GM20431 (cell line): ENCODE measurements at regions not wholly inside any gene's neighbourhood (a gene's known extent, or its start where the extent isn't known, plus 50 kb on each side); places are given as distances from the start of the nearest gene placed in this dataset.

ENCODE experiments used
- in situ Hi-C: fragments of 300-500 bp; cut with MseI, MboI; formaldehyde crosslinking; loops from one replicate; pipeline ENCODE4 v1.15.0; 2020; ENCODE audit warnings: low sequenced_read_pairs; ENCODE audit not compliant: unreplicated experiment

GRCh38 chr5:67372887-67373286 is 176.3 kb upstream of the CD180 start:
- in situ Hi-C loops: no loop called here

GRCh38 chr5:67371924-67372323 is 175.3 kb upstream of the CD180 start:
- in situ Hi-C loops: no loop called here

DNA sequence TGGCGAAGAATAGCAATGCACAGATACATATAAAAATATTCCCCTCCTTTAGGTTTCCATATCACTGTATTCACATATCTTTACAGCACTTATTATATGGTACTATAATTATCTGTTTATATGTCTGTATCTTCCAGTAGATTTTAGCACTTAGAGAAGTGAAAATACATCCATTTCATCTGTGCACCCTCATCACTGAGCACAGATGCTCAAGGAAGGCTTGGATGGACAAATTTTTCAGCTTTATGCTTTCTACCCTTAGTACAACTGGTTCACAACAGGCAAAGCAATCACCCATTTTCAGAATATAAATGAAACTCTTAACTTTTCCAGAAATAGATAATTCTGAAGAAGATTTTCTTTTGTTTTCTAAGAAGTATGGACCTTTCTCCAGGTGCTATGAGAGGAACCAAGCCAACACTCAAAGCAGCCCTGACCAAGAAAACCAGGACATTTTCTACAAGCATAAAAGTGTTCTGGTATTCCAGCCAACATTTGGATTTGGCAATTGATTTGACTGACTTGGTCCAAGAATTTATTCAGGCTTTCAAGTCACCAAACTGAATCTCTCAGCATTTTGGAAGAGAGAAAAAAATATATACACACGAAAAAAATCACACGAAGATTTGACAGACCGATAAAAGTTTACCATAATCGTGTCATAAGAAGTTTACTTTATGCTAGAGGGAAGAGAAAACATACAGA is 170.2 kb upstream of the CD180 start:
- in situ Hi-C loops: no loop called here

DNA sequence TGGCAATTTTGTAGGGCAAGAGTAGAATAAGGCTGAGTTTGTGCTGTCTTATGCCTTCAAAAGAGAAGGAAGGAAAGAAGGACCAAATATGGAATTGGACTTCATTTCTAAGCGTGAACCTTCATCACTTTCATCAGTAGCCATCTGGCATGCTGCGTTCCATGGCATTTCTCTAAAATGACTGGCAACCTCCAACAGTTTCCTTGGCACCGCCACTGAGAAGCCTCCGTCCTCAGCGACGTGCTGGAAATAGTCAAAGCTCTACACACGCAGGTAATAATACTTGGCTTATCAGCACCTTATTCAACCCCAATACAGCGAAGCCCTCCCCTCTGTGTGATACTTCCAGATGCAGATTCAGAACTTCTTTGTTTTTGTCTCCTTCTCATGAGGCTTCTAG is 169.7 kb upstream of the CD180 start:
- in situ Hi-C loops: no loop called here

GRCh38 chr5:67364381-67364970 is 167.9 kb upstream of the CD180 start:
- in situ Hi-C loops: no loop called here

- in situ Hi-C loops: no loop called here
These were observed 167.4 kb upstream of the CD180 start for GRCh38 chr5:67363963-67364362.

- in situ Hi-C loops: no loop called here
These were observed 166.6 kb upstream of the CD180 start for GRCh38 chr5:67363180-67363709.

DNA sequence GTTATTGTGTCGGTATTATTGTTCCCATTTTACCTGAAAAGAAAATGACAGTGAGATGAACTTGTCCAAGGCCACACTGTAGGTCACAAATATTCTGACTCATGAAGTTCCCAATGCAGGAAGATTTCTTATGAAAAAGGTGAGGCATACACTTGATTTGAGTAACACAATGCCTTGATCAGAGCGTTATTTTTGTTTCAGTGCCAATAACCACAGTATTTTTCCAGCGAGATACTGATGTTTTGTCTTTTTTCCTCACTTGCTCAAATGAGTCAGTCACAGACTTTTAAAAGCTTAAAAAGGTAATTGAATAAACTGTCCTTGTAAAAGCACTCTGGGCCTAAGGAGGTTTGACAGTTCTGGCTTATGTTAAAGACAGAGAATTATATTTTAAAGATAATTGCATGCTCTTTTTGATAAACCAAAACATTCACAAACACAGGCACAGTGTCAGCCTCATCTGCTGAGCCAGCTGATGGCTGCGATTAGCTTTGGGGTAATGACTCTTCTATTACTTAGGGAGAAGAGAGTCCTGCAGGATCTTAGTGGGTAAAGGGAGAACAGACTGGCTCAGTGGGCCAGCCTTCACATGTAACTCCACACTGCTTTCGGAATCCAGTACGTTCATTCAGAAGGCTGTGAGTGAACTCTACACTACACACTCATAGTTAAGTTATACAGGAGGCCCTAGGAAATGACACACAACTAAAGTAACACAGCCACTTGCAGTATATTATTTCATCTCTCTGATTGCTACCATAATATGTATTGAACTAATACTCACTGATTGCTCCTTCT is 165.5 kb upstream of the CD180 start:
- in situ Hi-C loops: no loop called here

DNA sequence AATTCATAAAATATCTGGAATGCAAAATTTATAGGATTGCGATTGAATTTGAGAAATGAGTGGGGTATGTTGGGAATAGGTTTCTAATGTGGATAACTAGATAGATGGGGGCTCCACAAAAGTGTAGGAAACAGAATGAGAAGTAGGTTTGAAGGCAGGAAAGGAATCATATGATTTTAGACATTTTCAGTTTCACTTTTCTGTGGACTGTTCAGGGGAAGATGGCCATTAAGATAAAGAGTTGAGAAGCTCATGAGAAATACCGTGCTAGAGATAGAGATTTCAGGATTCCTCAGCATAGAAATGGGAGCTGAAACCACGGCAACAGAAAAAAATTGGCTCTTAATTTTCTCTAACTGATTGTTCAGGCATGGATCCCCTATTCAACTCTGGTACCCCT is 163.4 kb upstream of the CD180 start:
- in situ Hi-C loops: no loop called here

DNA sequence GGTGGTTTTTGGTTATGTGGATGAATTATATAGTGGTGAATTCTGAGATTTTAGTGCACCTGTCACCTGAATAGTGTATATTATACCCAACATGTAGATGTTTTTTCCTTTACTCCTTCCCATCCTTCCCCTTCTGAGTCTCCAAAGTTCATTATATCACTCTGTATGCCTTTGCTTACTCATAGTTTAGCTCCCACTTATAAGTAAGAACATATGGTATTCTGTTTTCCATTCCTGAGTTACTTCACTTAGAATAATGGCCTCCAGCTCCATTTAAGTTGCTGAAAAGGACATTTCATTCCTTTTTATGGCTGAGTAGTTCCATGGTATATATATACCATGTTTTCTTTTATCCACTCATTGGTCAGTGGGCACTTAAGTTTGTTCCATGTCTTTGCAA is 161.6 kb upstream of the CD180 start:
- in situ Hi-C loops: no loop called here

DNA sequence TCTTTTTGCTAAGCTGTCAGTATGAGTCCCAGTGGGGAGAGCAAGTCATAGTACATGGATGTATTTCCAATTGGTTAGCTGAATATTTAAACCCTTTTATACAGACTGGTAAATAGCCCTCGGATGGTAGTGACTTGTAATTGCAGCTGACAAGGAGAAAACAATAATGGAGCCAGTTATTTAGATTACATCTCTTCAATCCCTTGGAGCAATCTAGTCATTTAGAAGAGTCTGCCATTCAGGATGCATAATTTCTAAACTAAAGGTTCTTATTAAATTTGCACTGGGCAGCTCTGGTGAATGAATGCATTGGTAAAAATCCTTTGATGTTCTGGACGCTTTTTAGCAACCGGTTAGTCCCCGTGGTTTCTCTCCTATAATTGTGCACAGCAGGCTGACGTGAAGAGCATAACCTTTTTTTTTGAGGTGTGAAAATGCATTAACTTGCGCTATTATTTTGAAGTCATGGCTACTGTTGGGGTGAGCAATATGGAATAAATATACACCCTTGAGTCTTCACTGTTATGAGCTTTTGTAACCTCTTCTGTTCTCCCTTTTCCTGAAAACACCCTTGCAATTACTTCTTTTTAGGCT is 158.6 kb upstream of the CD180 start:
- in situ Hi-C loops: no loop called here

- in situ Hi-C loops: no loop called here
These were observed 157.2 kb upstream of the CD180 start for GRCh38 chr5:67353500-67354450.

- in situ Hi-C loops: no loop called here
These were observed 154.1 kb upstream of the CD180 start for GRCh38 chr5:67350618-67351201.

GRCh38 chr5:67350185-67350584 is 153.6 kb upstream of the CD180 start:
- in situ Hi-C loops: no loop called here

- in situ Hi-C loops: no loop called here
These were observed 151.2 kb upstream of the CD180 start for GRCh38 chr5:67347821-67348220.

GRCh38 chr5:67346611-67347010 is 150.0 kb upstream of the CD180 start:
- in situ Hi-C loops: no loop called here

DNA sequence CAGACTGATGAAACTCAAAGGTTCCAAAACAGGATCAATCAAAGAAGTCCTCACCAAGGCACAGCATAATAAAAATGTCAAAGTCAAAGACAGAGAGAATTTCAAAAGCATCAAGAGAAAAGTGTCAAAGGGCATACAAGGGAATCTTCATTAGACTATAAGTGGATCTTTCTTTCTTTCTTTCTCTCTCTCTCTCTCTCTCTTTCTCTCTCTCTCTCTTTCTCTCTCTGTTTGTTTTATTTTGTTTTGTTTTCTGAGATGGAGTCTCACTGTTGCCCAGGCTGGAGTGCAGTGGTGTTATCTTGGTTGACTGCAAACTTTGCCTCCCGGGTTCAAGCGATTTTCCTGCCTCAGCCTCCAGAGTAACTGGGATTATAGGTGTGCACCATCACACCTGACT is 148.3 kb upstream of the CD180 start:
- in situ Hi-C loops: no loop called here

- in situ Hi-C loops: no loop called here
These were observed 147.2 kb upstream of the CD180 start for GRCh38 chr5:67343835-67344234.

GRCh38 chr5:67341478-67341877 is 144.9 kb upstream of the CD180 start:
- in situ Hi-C loops: no loop called here
